ENCODE measurements at regions not wholly inside any gene's neighbourhood (a gene's known extent, or its start where the extent isn't known, plus 50 kb on each side); places are given as distances from the start of the nearest gene placed in this dataset.

DNA sequence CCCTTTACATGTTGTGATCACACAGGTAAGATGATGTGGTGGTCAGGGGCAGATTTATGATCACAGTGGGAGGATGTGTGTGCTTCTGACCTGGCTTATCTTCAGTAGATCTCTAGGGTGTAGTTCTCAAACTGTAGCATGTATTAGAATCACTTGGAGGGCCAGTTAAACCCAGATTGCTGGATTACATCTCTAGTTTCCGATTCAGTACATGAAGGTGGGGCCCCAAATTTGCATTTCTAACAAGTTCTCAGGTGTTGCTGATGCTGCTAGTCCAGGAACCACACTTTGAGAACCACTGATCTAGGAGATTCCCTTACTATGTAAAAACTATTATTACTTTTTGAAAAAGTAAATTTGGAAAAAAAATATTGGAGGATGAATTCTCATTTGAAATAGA is 199.3 kb upstream of the GOLIM4 start:
- TF ChIP-seq, protein P1, sequence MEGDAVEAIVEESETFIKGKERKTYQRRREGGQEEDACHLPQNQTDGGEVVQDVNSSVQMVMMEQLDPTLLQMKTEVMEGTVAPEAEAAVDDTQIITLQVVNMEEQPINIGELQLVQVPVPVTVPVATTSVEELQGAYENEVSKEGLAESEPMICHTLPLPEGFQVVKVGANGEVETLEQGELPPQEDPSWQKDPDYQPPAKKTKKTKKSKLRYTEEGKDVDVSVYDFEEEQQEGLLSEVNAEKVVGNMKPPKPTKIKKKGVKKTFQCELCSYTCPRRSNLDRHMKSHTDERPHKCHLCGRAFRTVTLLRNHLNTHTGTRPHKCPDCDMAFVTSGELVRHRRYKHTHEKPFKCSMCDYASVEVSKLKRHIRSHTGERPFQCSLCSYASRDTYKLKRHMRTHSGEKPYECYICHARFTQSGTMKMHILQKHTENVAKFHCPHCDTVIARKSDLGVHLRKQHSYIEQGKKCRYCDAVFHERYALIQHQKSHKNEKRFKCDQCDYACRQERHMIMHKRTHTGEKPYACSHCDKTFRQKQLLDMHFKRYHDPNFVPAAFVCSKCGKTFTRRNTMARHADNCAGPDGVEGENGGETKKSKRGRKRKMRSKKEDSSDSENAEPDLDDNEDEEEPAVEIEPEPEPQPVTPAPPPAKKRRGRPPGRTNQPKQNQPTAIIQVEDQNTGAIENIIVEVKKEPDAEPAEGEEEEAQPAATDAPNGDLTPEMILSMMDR (IDR thresholded peaks at IDR 0.05), result no peak

DNA sequence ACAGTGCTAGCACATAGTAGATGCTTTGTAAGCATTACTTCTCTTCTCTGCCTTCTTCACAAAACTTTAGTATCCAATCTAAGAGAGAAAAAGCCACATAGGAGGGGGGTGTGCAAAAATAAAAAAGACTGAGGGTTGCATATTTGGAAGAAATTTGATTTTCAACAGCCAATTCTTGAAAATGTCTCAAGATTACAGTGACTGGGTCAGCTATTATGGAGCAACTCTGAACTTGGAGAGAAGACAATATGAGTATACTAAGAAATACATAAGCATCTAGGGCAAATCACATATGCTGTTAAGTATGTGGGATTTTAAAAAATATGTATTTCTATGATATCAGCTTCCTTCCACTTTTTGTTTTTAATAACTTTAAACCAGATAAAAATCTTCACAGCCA is 196.6 kb upstream of the GOLIM4 start:
- TF ChIP-seq, protein P1 (IDR thresholded peaks at IDR 0.05), result no peak
- no peak for DNase-seq (ENCODE audit: low spot score)
- H3K4me3 ChIP-seq, result no peak overlapping the region
- no peak overlapping the region for H3K27ac ChIP-seq

More for the DNA sequence above, 199.3 kb upstream of the GOLIM4 start:
- Histone ChIP-seq H3K4me3 (no peak overlapping the region), H3K27ac (no peak overlapping the region)
- no peak for DNase-seq (ENCODE audit: low spot score)

DNA sequence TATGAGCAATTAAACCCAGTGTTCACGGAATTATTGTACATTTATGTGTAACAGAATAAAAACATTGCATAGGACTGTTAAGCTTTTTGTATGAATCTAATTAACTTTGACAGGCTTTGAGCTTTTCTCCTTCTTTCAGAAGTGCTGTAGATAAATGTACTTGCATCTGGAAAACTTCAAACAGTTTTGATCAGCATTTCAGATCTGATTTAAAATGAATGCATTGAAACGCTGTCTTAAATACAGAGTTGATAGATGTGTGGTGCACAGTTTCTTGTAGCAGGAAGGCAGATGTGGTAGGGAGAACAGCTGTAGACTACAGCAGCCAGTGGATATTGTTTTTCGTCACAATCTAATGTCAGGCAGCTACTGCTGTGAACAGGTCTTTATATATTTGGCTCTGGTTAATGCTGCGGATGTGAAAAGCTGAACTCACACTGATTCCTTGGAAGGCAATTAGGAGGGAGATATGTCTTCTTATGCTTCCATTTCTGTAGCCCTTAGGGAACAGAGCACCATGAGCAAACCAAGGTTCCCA is 193.8 kb upstream of the GOLIM4 start:
- Histone ChIP-seq H3K4me3 (no peak overlapping the region), H3K27ac (no peak overlapping the region)
- no peak for DNase-seq (ENCODE audit: low spot score)
- TF ChIP-seq, protein P1 (IDR thresholded peaks at IDR 0.05), result no peak

DNA sequence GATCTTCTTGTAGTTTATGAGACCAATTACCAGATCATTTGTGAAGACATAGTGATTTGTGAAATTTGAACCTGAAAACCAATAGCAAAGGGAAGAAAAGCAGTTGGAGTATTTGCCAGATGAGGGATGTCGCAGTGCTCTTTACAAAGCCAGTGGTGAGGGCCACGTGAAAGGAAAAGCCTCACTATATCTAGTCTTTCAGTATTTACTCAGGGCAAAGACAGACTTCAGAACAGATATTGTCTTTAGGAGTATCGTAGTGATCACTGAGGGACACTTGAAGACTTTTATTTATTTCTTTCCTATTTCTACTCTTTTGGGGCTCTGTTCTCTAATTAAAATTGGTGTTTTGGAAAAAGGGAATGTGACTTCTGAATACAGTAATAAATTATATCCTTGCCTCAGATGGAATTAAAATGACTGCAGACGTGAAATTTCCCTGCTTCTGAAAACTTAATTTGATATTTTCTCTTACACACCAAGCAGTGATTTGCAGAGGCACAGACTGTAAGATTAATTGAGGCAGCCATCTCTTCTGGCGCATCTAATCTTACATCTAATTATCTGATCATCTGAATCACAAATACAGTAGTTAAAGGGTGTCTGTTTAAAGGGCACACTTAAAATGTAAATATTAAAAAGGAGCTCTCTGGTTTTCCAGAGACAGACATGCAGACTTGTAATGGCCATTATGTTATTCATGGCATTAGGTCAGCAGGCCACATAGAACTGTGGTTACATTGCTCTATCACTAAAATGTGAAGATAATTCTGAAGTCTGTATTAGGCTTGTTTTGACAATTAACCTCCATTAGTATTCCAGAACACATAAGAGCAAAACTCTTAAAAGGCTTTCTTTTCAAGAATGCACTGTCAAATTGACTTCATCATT is 193.0 kb upstream of the GOLIM4 start:
- TF ChIP-seq, protein P1 (IDR thresholded peaks at IDR 0.05), result no peak
- Histone ChIP-seq H3K4me3 (no peak overlapping the region), H3K27ac (no peak overlapping the region)
- DNase-seq (ENCODE audit: low spot score), result no peak

DNA sequence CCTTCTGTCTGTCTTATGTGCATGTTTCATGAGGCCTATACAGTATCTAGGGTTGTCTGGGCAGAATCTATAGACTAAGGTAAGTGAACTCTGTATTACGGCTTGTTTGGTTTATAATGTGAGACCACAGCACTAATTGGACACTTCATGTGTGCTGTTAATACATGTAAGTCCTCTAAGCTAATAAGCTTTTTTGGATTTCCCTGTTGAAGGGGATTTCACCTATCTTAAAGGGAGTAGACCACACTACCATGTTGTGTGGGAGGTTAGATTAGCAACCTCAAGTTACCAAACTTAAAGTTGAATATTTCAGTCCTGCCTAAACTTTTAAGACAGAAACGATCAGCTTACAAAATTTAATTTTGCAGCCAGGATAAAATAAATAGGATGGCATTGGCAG is 189.8 kb upstream of the GOLIM4 start:
- no peak for DNase-seq (ENCODE audit: low spot score)
- H3K4me3 ChIP-seq, result no peak overlapping the region
- no peak overlapping the region for H3K27ac ChIP-seq
- TF ChIP-seq, protein P1 (IDR thresholded peaks at IDR 0.05), result no peak

DNA sequence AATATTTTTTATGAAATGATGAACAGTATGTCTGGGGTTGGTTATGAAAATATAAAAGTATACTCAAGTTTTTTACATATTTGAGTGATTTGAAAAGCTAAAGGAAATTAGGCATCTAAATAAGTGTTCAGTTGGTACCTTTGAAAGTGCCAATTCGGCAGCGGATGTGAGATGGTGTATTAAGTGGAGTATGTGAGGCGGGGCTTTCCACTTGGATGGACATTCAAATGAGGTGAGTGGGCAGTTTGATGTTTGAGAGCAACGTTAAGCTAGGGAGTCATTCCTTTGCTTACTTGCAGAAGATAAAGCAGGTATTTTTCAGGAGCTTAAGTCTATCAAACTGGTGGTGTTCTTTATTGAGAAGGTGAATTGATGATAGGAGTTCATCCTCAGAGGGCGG is 189.0 kb upstream of the GOLIM4 start:
- DNase-seq (ENCODE audit: low spot score), result no peak
- Histone ChIP-seq H3K4me3 (no peak overlapping the region), H3K27ac (no peak overlapping the region)
- TF ChIP-seq, protein P1 (IDR thresholded peaks at IDR 0.05), result no peak

DNA sequence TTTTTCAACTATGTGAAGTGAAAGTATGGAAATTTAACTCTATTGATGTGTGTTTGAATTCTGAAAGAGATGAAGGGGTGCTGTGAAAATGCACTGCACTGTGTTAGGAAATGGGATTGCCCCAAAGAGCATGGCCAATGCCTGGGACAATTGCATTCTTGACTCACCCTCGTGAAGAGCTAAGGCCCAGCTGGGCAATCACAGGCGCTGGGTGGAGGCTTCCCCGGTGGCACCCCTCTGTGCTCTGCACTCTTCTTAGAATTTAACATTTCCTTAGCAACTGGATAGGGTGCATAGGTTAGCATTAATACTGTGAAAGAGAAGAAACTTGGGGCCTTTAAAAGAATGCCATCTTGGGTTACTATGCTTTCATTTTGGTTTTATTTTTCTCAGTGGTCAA is 179.9 kb upstream of the GOLIM4 start:
- no peak for DNase-seq (ENCODE audit: low spot score)
- Histone ChIP-seq H3K4me3 (no peak overlapping the region), H3K27ac (no peak overlapping the region)
- TF ChIP-seq, protein P1 (IDR thresholded peaks at IDR 0.05), result no peak

Measured in coronary artery (tissue), 2 donors.